Activated CD4-positive, alpha-beta memory T cell treated with anti-CD3 and anti-CD28 coated beads, Interleukin-2, amount 10 ng/mL, durations not matched to agents 7 days and 5 days (primary cell): ENCODE measurements at regions not wholly inside any gene's neighbourhood (a gene's known extent, or its start where the extent isn't known, plus 50 kb on each side); places are given as distances from the start of the nearest gene placed in this dataset.
"Not testable (repeated sequence)": the region's sequence is repeated elsewhere in the genome, so short reads cannot be mapped to it uniquely, and the experiment has no call there.

Source experiments
- CTCF ChIA-PET: fragments of 350-600 bp; sonication (Branson Sonifier 250); formaldehyde crosslinking; loops from one replicate; lab custom pipeline; 2021; ENCODE audit warnings: antibody characterized with exemption, inconsistent platforms; lab: Charles Lee
- POLR2A ChIA-PET: fragments of 350-600 bp; sonication (Branson Sonifier 250); formaldehyde crosslinking; loops from one replicate; lab custom pipeline; 2021; ENCODE audit warnings: antibody characterized with exemption; lab: Charles Lee
- DNase-seq: peaks from one replicate; pipeline ENCODE4 v3.0.0-alpha.2; 2020
- H3K27ac Mint-ChIP-seq: one replicate; pipeline ENCODE4 v1.8.0; 2021; ENCODE audit warnings: mild to moderate bottlenecking, mixed read lengths
- H3K27me3 Mint-ChIP-seq: one replicate; pipeline ENCODE4 v1.8.0; 2021; ENCODE audit warnings: mixed read lengths
- H3K36me3 Mint-ChIP-seq: one replicate; pipeline ENCODE4 v1.8.0; 2021; ENCODE audit warnings: low read depth, mixed read lengths
- H3K4me1 Mint-ChIP-seq: one replicate; pipeline ENCODE4 v1.8.0; 2021; ENCODE audit warnings: mixed read lengths
- H3K4me3 Mint-ChIP-seq: one replicate; pipeline ENCODE4 v1.8.0; 2021; ENCODE audit warnings: mild to moderate bottlenecking, mixed read lengths
- H3K9me3 Mint-ChIP-seq: one replicate; pipeline ENCODE4 v1.8.0; 2021; ENCODE audit warnings: mixed read lengths

DNA sequence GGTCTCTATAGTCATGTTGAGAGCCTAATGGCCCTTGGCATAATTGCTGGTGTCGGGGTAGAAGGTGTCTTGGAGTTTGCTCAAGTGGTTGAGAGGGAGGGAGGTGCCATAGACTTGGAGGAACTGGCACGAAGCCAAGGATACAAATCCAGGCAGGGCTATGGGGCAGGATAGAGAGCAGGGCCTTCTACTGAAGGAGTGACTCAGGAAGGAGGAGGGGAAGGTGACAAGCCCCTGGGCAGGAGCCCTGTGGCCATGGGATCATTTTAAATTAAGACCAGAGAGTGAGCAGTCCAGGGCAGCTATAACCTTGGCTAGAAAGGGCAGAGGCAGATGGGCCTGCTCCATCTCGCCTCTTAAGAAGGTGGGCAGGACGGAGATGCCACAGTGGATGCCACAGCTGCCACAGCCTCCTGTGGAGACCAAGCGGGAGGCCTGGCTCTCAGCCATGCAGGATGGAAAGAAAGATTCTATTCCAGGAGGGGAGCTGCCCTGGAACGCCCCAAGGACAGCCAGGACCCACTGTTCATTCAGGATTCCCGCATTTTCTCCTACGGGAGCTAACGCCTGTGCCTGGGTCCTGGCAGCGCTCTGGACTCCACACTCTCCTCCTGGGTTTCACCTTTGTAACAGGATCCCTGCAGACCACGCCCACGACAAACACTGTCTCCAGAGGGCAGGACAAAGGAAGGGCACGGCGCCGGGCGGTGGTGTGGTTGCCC, 189.6 kb downstream of the KLRB1 start:
- H3K27me3 Mint-ChIP-seq, H3K4me1 Mint-ChIP-seq, H3K27ac Mint-ChIP-seq, POLR2A ChIA-PET, H3K36me3 Mint-ChIP-seq, H3K9me3 Mint-ChIP-seq, H3K4me3 Mint-ChIP-seq, CTCF ChIA-PET, DNase-seq: not testable (repeated sequence)

DNA sequence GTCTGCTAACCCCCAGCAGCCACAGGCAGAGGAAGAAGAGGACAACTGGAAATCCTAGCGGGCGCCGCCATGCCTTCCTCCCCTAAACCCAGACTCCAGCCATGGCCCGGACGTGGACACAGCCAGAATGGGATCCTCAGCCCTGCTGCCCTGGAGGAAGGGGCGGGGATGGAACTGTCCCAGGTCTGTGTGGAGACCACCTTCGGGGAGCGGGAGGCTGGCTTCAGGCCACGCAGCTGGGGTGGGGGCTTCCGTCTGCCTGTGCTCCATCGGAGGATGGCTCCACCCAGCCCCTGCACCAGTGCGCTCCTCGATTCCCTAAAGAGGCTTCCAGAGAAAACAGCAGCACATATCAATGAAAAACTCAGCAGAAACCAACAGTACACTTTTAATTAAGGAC, 190.4 kb downstream of the KLRB1 start:
- H3K4me3 Mint-ChIP-seq, H3K9me3 Mint-ChIP-seq, H3K27me3 Mint-ChIP-seq, DNase-seq, H3K36me3 Mint-ChIP-seq, CTCF ChIA-PET, POLR2A ChIA-PET, H3K4me1 Mint-ChIP-seq, H3K27ac Mint-ChIP-seq: not testable (repeated sequence)

DNA sequence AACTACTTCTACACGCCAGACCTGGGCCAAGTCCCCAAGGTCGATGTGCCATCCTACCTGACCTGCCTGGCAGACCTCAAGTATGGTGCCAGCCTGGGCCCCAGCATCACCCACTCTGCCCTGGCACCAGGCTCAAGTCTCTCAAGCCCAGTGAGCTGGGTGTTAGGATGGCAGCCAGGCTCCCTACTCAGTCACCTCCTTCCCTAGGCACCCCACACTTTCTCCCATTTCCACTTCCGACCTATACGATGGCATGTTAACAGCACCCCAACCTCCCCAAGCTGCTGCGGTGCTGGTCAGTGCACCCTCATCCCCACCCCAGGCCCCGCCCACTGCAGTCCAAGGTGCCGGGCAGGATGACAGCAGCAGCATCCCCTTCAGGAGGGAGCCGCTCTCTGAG, 191.4 kb downstream of the KLRB1 start:
- H3K4me1 Mint-ChIP-seq, H3K36me3 Mint-ChIP-seq, H3K27me3 Mint-ChIP-seq, DNase-seq, CTCF ChIA-PET, H3K27ac Mint-ChIP-seq, H3K9me3 Mint-ChIP-seq, POLR2A ChIA-PET, H3K4me3 Mint-ChIP-seq: not testable (repeated sequence)

GRCh38 chr12:9415898-9416297, 191.8 kb downstream of the KLRB1 start:
- H3K4me3 Mint-ChIP-seq, CTCF ChIA-PET, H3K9me3 Mint-ChIP-seq, POLR2A ChIA-PET, H3K36me3 Mint-ChIP-seq, H3K4me1 Mint-ChIP-seq, H3K27ac Mint-ChIP-seq, H3K27me3 Mint-ChIP-seq, DNase-seq: not testable (repeated sequence)

DNA sequence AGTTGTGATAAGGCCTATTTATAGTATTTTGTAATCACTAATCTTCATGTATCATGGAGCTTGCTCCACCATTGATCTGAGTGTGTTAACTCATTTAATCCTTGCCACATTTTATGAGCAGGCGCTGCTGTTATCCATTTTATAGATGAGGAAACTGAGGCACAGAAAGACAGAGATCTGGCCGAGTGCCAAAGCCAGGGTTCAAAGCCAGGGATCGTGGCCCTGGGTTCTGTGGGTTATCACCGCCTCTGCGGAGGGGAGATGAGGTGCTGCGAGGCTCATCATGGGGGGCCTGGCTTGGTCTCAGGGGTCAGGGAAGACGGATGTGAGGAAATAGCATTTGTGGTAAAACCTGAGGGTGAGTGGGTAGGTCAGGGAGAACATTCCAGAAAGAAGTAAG, 193.9 kb downstream of the KLRB1 start:
- H3K4me3 Mint-ChIP-seq, CTCF ChIA-PET, H3K27me3 Mint-ChIP-seq, H3K27ac Mint-ChIP-seq, H3K9me3 Mint-ChIP-seq, DNase-seq, H3K4me1 Mint-ChIP-seq, POLR2A ChIA-PET, H3K36me3 Mint-ChIP-seq: not testable (repeated sequence)

- H3K27ac Mint-ChIP-seq, CTCF ChIA-PET, H3K27me3 Mint-ChIP-seq, POLR2A ChIA-PET, H3K36me3 Mint-ChIP-seq, H3K4me3 Mint-ChIP-seq, DNase-seq, H3K4me1 Mint-ChIP-seq, H3K9me3 Mint-ChIP-seq: not testable (repeated sequence)
Measured at GRCh38 chr12:9412459-9412858, 195.3 kb downstream of the KLRB1 start.

DNA sequence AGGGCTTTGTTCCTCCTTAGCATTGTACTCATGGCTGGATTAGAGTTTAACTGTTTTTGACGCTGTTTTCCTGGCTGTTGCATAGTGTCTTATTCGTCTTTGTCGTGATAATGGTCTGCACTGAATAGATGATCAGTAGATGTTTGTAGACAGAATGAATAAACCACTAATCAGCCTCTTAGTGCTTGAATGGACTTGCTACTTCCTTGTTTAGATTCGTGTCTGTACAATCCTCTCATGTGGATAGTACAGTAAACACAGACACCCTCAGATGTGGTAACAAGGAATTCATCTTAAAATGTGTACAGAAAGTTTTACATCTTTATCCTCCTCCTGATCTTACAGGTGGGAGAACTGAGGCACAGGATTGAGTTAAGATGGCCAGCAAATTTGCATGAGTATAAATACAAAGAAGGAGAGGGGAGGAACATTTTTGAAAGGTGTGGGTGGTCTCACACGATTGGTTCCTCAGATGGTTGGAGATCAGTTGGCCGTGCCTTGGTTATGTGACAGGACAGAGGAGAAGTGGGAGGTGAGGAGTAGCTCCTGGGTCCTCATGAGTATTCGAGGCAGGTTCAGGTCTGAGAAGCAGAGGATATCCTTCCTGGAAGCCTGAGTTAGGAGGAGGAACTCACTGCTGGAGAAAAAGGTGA, 196.0 kb downstream of the KLRB1 start:
- H3K36me3 Mint-ChIP-seq, DNase-seq, H3K27ac Mint-ChIP-seq, CTCF ChIA-PET, H3K4me1 Mint-ChIP-seq, H3K9me3 Mint-ChIP-seq, POLR2A ChIA-PET, H3K4me3 Mint-ChIP-seq, H3K27me3 Mint-ChIP-seq: not testable (repeated sequence)

DNA sequence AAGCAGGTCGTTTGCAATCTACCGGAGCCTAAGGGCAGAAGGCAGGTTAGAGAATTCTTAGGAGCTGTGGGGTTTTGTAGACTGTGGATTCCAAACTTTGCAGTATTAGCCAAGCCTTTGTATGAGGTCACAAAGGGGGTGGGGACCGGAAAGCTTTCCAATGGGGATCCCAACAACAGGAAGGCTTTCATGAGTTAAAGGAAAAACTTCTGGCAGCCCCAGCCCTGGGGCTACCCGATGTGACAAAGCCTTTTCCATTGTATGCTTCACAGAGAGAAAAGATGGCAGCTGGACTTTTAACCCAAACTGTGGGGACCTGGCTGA, 199.2 kb upstream of the PZP start:
- H3K4me3 Mint-ChIP-seq, H3K4me1 Mint-ChIP-seq, POLR2A ChIA-PET: not testable (repeated sequence)

DNA sequence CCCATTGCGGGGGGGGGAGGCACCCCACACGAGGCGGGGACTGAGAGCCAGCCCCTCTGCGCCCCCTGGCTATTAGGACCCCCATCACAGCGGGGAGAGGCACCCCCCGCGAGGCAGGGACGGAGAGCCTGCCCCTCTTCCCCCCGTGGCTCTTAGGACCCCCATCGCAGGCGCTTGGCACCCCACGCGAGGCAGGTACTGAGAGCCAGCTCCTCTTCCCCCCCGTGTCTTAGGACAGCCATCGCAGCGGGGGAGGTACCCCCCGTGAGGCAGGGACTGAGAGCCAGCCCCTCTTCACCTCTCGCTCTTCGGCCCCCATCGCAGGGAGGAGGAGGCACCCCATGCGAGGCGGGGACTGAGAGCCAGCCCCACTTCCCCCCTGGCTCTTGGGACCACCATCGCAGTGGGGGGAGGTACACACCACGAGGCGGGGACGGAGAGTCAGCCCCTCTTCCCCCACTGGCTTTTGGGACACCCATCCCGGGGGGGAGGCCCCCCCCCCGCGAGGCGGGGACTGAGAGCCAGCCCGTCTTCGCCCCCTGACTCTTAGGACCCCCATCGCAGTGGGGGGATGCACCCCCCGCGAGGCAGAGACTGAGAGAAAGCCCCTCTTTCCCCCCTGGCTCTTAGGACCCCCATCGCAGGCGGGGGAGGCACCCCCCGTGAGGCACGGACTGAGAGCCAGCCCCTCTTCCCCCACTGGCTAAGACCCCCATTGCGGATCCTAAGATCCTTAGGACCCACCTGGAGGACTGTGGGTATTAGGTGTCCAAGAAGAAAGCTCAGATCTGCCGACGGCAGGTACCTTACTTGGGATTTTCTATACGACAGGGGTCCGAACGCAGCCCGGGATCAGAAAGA, 198.6 kb upstream of the PZP start:
- no peaks in the 10 kb centered on the region for H3K27me3 Mint-ChIP-seq
- peaks cover 12% of the 10 kb centered on the region for H3K36me3 Mint-ChIP-seq
- DNase-seq, result no peak
- H3K4me3 Mint-ChIP-seq, result no peak overlapping the region
- no peak overlapping the region for H3K27ac Mint-ChIP-seq
- no peaks in the 10 kb centered on the region for H3K9me3 Mint-ChIP-seq
- ChIA-PET POLR2A (no interaction called here), CTCF (no interaction called here)
- H3K4me1 Mint-ChIP-seq, result no peaks in the 10 kb centered on the region

More for the DNA sequence above, 199.2 kb upstream of the PZP start:
- DNase-seq, CTCF ChIA-PET, H3K9me3 Mint-ChIP-seq, H3K27ac Mint-ChIP-seq, H3K27me3 Mint-ChIP-seq: not testable (repeated sequence)
- H3K36me3 Mint-ChIP-seq, result peaks cover 12% of the 10 kb centered on the region

DNA sequence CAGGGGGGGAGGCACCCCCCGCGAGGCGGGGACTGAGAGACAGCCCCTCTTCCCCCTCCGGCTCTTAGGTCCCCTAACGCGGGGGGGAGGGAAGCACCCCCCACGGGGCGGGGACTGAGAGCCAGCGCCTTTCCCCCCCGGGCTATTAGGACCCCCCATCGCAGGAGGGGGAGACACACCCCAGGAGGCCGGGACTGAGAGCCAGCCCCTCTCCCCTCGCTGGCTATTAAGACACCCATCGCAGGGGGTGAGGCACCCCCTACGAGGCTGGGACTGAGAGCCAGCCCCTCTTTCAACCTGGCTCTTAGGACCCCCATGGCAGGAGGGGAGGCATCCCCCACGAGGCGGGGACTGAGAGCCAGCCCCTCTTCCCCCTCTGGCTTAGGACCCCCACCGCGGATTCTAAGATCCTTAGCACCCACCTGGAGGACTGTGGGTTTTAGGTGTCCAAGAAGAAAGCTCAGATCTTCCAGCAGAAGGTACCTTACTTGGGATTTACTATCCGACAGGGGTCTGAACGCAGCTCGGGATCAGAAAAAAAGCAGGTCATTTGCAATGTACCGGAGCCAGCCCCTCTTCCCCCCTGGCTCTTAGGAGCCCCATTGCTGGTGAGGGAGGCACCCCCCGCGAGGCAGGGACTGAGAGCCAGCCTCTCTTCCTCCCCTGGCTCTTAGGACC, 197.8 kb upstream of the PZP start:
- no peak overlapping the region for H3K27ac Mint-ChIP-seq
- DNase-seq, result no peak
- no peaks in the 10 kb centered on the region for H3K27me3 Mint-ChIP-seq
- no peak overlapping the region for H3K4me3 Mint-ChIP-seq
- no peaks in the 10 kb centered on the region for H3K4me1 Mint-ChIP-seq
- CTCF ChIA-PET, result no interaction called here
- H3K9me3 Mint-ChIP-seq, result no peaks in the 10 kb centered on the region
- peaks cover 7% of the 10 kb centered on the region for H3K36me3 Mint-ChIP-seq
- POLR2A ChIA-PET, result no interaction called here

- Mint-ChIP-seq H3K27me3 (no peaks in the 10 kb centered on the region), H3K4me3 (no peak overlapping the region), H3K9me3 (no peaks in the 10 kb centered on the region), H3K27ac (no peak overlapping the region), H3K36me3 (peaks cover 7% of the 10 kb centered on the region), H3K4me1 (no peaks in the 10 kb centered on the region)
- CTCF ChIA-PET, result no interaction called here
- POLR2A ChIA-PET, result no interaction called here
- no peak for DNase-seq
Measured at GRCh38 chr12:9404469-9405260, 196.5 kb upstream of the PZP start.

DNA sequence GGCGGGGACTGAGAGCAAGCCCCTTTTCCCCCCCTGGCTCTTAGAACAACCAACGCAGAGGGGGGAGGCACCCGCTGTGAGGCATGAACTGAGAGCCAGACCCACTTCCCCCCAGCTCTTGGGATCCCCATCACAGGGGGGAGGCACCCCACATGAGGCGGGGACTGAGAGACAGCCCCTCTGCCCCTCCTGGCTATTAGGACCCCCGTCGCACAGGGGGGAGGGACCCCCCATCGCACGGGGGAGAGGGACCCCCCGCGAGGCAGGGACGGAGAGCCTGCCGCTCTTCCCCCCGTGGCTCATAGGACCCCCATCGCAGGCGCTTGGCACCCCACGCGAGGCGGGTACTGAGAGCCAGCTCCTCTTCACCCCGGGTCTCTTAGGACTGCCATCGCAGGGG, 195.8 kb upstream of the PZP start:
- POLR2A ChIA-PET, result no interaction called here
- Mint-ChIP-seq H3K9me3 (no peaks in the 10 kb centered on the region), H3K4me1 (no peaks in the 10 kb centered on the region), H3K27ac (no peak overlapping the region), H3K27me3 (no peaks in the 10 kb centered on the region), H3K4me3 (no peak overlapping the region), H3K36me3 (peaks cover 7% of the 10 kb centered on the region)
- DNase-seq, result no peak
- CTCF ChIA-PET, result no interaction called here
